Karpas-422 (cell line): ENCODE measurements at regions not wholly inside any gene's neighbourhood (a gene's known extent, or its start where the extent isn't known, plus 50 kb on each side); places are given as distances from the start of the nearest gene placed in this dataset.
"Not testable (repeated sequence)": the region's sequence is repeated elsewhere in the genome, so short reads cannot be mapped to it uniquely, and the experiment has no call there.

Experiments used
- DNase-seq: peaks from one replicate; pipeline ENCODE4 v3.0.0-alpha.2; 2015
- H2AFZ ChIP-seq: fragments of 200-600 bp; sonication (generic); 2 replicates; pipeline ENCODE4 v1.6.1; 2014; ENCODE audit warnings: antibody characterized with exemption, low read length, mixed read lengths
- H3K27ac ChIP-seq: fragments of 200-600 bp; sonication (generic); 2 replicates; pipeline ENCODE4 v1.5.1; 2014; ENCODE audit warnings: mild to moderate bottlenecking, low read length, moderate library complexity
- H3K27me3 ChIP-seq: fragments of 200-600 bp; sonication (generic); 2 replicates; pipeline ENCODE4 v1.6.1; 2014; ENCODE audit warnings: low read length, mixed read lengths
- H3K36me3 ChIP-seq: fragments of 200-600 bp; sonication (generic); 2 replicates; pipeline ENCODE4 v1.6.1; 2014; ENCODE audit warnings: low read length, mixed read lengths; ENCODE audit not compliant: insufficient read depth
- H3K4me1 ChIP-seq: fragments of 200-600 bp; sonication (generic); 2 replicates; pipeline ENCODE4 v1.6.1; 2014; ENCODE audit warnings: mild to moderate bottlenecking, low read length, mixed read lengths
- H3K4me2 ChIP-seq: fragments of 200-600 bp; sonication (generic); 2 replicates; pipeline ENCODE4 v1.6.1; 2014; ENCODE audit warnings: low read length, low read depth, mild to moderate bottlenecking; ENCODE audit not compliant: poor library complexity, severe bottlenecking
- H3K4me3 ChIP-seq: fragments of 200-600 bp; sonication (generic); 2 replicates; pipeline ENCODE4 v1.5.1; 2014; ENCODE audit warnings: mild to moderate bottlenecking, antibody characterized with exemption, low read length, mixed read lengths
- H3K79me2 ChIP-seq: fragments of 200-600 bp; sonication (generic); 2 replicates; pipeline ENCODE4 v1.6.1; 2014; ENCODE audit warnings: mild to moderate bottlenecking, low read length, mixed read lengths
- H3K9ac ChIP-seq: fragments of 200-600 bp; sonication (generic); 2 replicates; pipeline ENCODE4 v1.6.0; 2014; ENCODE audit warnings: low read length
- H3K9me2 ChIP-seq: fragments of 200-600 bp; sonication (generic), shearing (Covaris generic); replicated peaks from 2 replicates; pipeline ENCODE4 v1.6.0; 2014; ENCODE audit warnings: mild to moderate bottlenecking, low read length, moderate library complexity; ENCODE audit not compliant: insufficient read depth
- H3K9me3 ChIP-seq: fragments of 300-700, 200-600 bp; sonication (generic); 2 replicates; pipeline ENCODE4 v1.6.1; 2014; ENCODE audit warnings: low read length, mixed read lengths
- H4K20me1 ChIP-seq: fragments of 200-600 bp; sonication (generic); 2 replicates; pipeline ENCODE4 v1.6.1; 2014; ENCODE audit warnings: mild to moderate bottlenecking, antibody characterized with exemption, low read length, low read depth; ENCODE audit not compliant: insufficient read depth

DNA sequence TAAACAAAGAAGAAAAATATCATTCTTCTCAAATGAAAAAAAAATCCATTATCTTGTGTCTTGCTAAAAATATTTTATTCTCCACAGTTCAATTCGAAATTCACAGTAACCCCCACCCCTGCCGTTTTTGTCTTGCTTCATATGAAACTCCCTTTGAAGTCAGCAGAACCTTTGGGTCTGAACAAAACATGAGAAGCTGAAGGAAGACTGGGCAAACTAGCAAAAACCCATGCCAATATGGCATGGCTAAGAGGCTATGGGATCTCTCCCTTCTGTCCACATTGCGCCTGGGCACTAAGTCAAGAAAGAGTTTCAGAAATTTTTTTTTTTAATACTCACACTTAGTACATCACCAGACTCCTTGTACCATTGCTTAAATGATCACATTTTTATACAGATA lies 136.0 kb upstream of the SMIM31 start:
- no peak for DNase-seq
- no peak overlapping the region for H3K4me2 ChIP-seq
- H4K20me1 ChIP-seq: no peaks in the 10 kb centered on the region
- H3K4me3 ChIP-seq: no peak overlapping the region
- H2AFZ ChIP-seq: no peak overlapping the region
- H3K27ac ChIP-seq: no peak overlapping the region
- no peaks in the 10 kb centered on the region for H3K36me3 ChIP-seq
- no peaks in the 10 kb centered on the region for H3K27me3 ChIP-seq
- no peak overlapping the region for H3K9ac ChIP-seq
- H3K79me2 ChIP-seq: no peaks in the 10 kb centered on the region
- H3K9me3 ChIP-seq: no peaks in the 10 kb centered on the region
- H3K4me1 ChIP-seq: no peaks in the 10 kb centered on the region
- H3K9me2 ChIP-seq: no peaks in the 10 kb centered on the region

DNA sequence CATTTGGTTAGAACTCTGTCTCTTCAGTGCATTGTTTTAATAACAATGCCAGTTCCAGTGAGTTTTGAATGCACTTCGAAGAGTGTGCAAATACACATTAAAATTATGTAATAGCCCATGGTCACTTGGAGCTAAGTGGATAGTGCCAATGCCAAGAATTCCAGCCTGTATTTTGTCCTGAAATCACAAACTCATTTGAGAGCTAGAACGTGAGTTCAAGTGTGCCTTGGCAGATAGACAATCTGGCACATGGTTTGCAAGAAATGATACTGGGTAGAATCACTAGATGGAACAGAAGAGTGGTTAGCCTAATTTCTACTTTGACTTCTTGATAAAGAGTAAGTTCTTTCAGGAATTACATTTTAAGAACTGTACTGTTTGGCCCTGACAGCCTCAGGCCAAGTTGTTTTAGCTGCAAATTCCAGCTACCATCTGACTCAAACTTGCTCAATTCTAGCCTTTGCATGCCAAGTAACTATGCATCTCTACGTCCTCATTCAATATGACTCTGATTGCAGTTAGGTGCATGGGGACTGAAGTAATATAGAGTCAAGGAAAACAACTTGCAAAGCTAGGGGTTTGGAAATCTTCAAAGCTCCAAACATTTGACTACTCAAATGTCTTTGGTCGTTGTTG lies 131.9 kb upstream of the SMIM31 start:
- no peak for DNase-seq
- Histone ChIP-seq H3K9ac (no peak overlapping the region), H3K4me3 (no peak overlapping the region), H4K20me1 (no peaks in the 10 kb centered on the region), H3K27ac (no peak overlapping the region), H3K9me2 (peaks cover 4% of the 10 kb centered on the region), H3K9me3 (no peaks in the 10 kb centered on the region), H3K36me3 (no peaks in the 10 kb centered on the region), H3K79me2 (no peaks in the 10 kb centered on the region), H3K27me3 (no peaks in the 10 kb centered on the region), H3K4me2 (no peak overlapping the region), H3K4me1 (no peaks in the 10 kb centered on the region), H2AFZ (no peak overlapping the region)

DNA sequence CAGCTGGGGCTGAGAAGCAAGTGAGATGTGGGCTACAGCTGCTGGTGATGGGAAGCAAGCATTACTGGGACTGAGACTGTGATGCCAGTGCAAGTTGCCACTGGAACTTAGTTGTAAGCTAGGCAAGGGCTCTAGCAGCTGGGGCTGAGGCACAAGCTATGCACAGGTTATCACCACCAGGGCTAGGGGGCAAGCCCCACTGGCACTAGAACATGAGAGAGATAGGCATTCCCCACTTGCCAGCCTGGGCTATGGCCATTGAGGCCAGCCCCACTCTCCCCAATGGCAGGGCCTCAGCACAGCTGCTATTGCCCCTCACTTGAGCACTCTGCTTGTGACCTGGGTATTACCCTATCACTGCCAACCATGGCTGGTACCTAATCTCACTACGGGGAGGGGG lies 130.8 kb upstream of the SMIM31 start:
- DNase-seq: no peak
- no peaks in the 10 kb centered on the region for H3K36me3 ChIP-seq
- no peaks in the 10 kb centered on the region for H3K27me3 ChIP-seq
- no peaks in the 10 kb centered on the region for H3K79me2 ChIP-seq
- no peak overlapping the region for H3K4me2 ChIP-seq
- no peaks in the 10 kb centered on the region for H3K4me1 ChIP-seq
- no peak overlapping the region for H2AFZ ChIP-seq
- no peaks in the 10 kb centered on the region for H3K9me3 ChIP-seq
- peaks cover 8% of the 10 kb centered on the region for H3K9me2 ChIP-seq
- H3K27ac ChIP-seq: no peak overlapping the region
- H3K9ac ChIP-seq: no peak overlapping the region
- no peak overlapping the region for H3K4me3 ChIP-seq
- no peaks in the 10 kb centered on the region for H4K20me1 ChIP-seq

DNA sequence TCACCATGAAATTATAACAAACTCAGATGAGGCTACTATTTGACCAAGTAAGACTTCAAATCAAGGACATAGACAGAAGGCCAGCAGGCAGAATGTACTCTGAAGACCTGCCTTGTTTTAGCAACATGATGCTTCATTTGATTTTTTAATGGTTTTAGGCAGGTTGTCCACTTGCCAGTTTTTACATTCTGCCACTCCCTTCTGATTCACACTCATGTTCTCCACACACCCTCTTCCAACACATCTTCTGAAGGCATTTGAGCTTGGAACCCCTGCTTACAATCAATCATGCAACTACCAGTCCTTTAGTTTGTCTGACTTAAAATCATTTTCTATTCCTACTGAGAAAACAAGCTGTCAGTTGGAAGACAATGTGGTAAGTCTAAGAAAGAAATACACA lies 114.9 kb upstream of the SMIM31 start:
- no peak overlapping the region for H3K27ac ChIP-seq
- no peaks in the 10 kb centered on the region for H4K20me1 ChIP-seq
- H3K9me3 ChIP-seq: no peaks in the 10 kb centered on the region
- no peak for DNase-seq
- H3K4me2 ChIP-seq: no peak overlapping the region
- H3K4me3 ChIP-seq: no peak overlapping the region
- no peaks in the 10 kb centered on the region for H3K27me3 ChIP-seq
- H3K79me2 ChIP-seq: no peaks in the 10 kb centered on the region
- no peaks in the 10 kb centered on the region for H3K9me2 ChIP-seq
- H3K36me3 ChIP-seq: no peaks in the 10 kb centered on the region
- no peaks in the 10 kb centered on the region for H3K4me1 ChIP-seq
- no peak overlapping the region for H2AFZ ChIP-seq
- no peak overlapping the region for H3K9ac ChIP-seq

DNA sequence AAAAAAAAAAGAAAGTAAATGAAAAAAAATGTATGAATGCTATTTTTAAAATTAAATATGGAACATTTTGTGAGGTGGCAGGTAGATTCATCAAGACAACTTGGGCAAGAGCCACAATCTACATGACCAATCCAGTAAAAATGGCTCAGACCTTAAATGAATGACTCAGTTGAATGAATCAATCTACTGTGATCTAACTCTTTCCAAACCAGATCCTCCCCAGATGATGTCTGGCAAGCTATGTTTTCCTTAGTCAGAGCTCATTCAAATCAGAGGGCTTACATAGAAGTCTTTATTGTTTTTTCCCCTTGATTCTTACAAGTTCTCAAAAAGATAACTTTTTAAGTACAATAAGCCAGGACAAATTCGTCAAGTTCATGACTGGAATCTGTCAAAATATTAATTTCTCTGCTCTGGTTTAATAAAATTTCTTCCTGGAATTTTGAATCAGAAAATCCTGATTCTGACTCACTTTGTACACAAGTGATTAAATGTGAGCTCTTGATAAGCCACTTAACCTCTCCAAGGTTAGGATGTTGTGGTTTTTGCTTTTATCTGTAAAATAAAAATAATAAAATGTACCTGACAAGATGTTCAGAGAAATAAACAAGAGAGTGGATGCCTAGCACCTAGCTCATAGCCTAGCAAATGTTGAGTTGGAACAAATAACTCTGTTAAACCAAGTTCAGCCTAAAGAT lies 105.6 kb upstream of the SMIM31 start:
- Histone ChIP-seq H3K9me2 (no peaks in the 10 kb centered on the region), H2AFZ (no peak overlapping the region), H3K4me3 (no peak overlapping the region), H3K36me3 (no peaks in the 10 kb centered on the region), H3K9ac (no peak overlapping the region), H3K4me2 (no peak overlapping the region), H3K79me2 (no peaks in the 10 kb centered on the region), H3K9me3 (no peaks in the 10 kb centered on the region), H3K27ac (no peak overlapping the region), H3K27me3 (no peaks in the 10 kb centered on the region), H3K4me1 (no peaks in the 10 kb centered on the region), H4K20me1 (no peaks in the 10 kb centered on the region)
- no peak for DNase-seq

DNA sequence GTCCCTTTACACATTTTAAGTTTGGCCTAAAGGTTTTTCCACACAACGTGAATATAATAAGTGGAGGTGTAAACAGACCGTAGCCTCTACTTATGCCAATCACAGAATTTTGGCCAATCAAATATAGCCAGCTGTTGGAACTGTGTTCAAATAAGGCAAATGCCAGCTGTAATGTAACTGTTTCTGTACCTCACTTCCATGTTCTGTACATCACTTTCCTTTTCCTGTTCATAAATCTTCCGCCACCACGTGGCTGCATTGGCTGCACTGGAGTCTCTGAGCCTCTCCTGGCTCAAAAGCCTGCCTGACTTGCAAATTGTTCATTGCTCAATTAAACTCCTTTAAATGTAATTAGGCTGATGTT lies 105.1 kb upstream of the SMIM31 start:
- no peak overlapping the region for H2AFZ ChIP-seq
- no peaks in the 10 kb centered on the region for H3K9me2 ChIP-seq
- H3K9me3 ChIP-seq: no peaks in the 10 kb centered on the region
- H3K4me3 ChIP-seq: no peak overlapping the region
- H4K20me1 ChIP-seq: no peaks in the 10 kb centered on the region
- no peak overlapping the region for H3K4me2 ChIP-seq
- H3K79me2 ChIP-seq: no peaks in the 10 kb centered on the region
- H3K36me3 ChIP-seq: no peaks in the 10 kb centered on the region
- H3K27me3 ChIP-seq: no peaks in the 10 kb centered on the region
- no peak overlapping the region for H3K27ac ChIP-seq
- no peaks in the 10 kb centered on the region for H3K4me1 ChIP-seq
- H3K9ac ChIP-seq: no peak overlapping the region
- DNase-seq: no peak

DNA sequence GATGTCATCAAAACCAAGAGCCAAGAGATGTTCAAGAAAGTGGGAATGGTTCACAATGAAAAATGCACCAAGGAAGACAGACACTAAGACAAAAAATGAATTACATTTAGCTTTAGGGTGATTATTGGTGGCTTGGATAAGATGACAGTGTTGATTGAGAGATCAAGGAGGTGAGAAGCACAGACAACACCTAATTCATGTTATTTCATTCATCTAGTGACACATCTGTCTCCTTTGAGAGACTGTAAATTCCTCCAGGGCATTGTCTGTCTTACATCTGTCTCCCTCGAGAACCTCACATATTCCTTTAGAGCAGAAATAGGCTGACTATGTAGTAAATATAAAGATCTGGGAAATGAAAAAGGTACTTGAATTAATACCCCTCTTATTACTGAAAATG lies 94.2 kb upstream of the SMIM31 start:
- Histone ChIP-seq H3K4me2 (no peak overlapping the region), H3K79me2 (no peaks in the 10 kb centered on the region), H2AFZ (no peak overlapping the region), H3K4me1 (no peaks in the 10 kb centered on the region), H3K27ac (no peak overlapping the region), H4K20me1 (no peaks in the 10 kb centered on the region), H3K9me3 (no peaks in the 10 kb centered on the region), H3K27me3 (0 out of 2 replicates have a peak, but pooled peaks cover 2% of the 10 kb centered on the region), H3K9ac (no peak overlapping the region), H3K9me2 (0 out of 2 replicates have a peak, but pooled peaks cover 3% of the 10 kb centered on the region), H3K4me3 (no peak overlapping the region), H3K36me3 (no peaks in the 10 kb centered on the region)
- no peak for DNase-seq

DNA sequence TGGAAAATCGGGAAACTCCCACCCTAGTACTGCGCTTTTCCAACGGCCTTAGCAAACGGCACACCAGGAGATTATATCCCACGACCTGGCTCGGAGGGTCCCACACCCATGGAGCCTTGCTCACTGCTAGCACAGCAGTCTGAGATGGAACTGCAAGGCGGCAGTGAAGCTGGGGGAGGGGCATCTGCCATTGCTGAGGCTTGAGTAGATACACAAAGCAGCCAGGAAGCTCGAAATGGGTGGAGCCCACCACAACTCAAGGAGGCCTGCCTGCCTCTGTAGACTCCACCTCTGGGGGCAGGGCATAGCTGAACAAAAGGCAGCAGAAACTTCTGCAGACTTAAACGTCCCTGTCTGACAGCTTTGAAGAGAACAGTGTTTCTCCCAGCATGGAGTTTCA lies 77.8 kb upstream of the SMIM31 start:
- H3K9me2 ChIP-seq, H2AFZ ChIP-seq, DNase-seq, H3K27ac ChIP-seq, H3K36me3 ChIP-seq, H3K9ac ChIP-seq, H3K4me3 ChIP-seq, H3K79me2 ChIP-seq, H4K20me1 ChIP-seq, H3K27me3 ChIP-seq, H3K4me2 ChIP-seq, H3K4me1 ChIP-seq, H3K9me3 ChIP-seq: not testable (repeated sequence)
